Osteocyte (in vitro differentiated cells): ENCODE measurements at regions not wholly inside any gene's neighbourhood (a gene's known extent, or its start where the extent isn't known, plus 50 kb on each side); places are given as distances from the start of the nearest gene placed in this dataset.

Experiments used
- DNase-seq: peaks from one replicate; pipeline ENCODE4 v3.0.0; 2021; ENCODE audit warnings: mixed read lengths; ENCODE audit not compliant: unreplicated experiment; ENCODE audit errors: extremely low spot score
- H3K27ac Mint-ChIP-seq: one replicate; pipeline ENCODE4 v1.8.0; 2021; ENCODE audit warnings: mild to moderate bottlenecking, mixed read lengths; ENCODE audit not compliant: unreplicated experiment
- H3K27me3 Mint-ChIP-seq: one replicate; pipeline ENCODE4 v1.8.0; 2021; ENCODE audit warnings: mixed read lengths; ENCODE audit not compliant: unreplicated experiment
- H3K36me3 Mint-ChIP-seq: one replicate; pipeline ENCODE4 v1.8.0; 2021; ENCODE audit warnings: mixed read lengths; ENCODE audit not compliant: unreplicated experiment
- H3K4me1 Mint-ChIP-seq: one replicate; pipeline ENCODE4 v1.8.0; 2021; ENCODE audit warnings: mixed read lengths; ENCODE audit not compliant: unreplicated experiment
- H3K4me3 Mint-ChIP-seq: one replicate; pipeline ENCODE4 v1.8.0; 2021; ENCODE audit warnings: mild to moderate bottlenecking, moderate library complexity, mixed read lengths; ENCODE audit not compliant: unreplicated experiment
- H3K9me3 Mint-ChIP-seq: one replicate; pipeline ENCODE4 v1.8.0; 2021; ENCODE audit warnings: mixed read lengths; ENCODE audit not compliant: unreplicated experiment
- CTCF ChIP-seq: fragments of 200-600 bp; sonication (generic); IDR thresholded peaks from 2 replicates; pipeline ENCODE4 v1.5.0; 2021; ENCODE audit warnings: antibody characterized with exemption, mild to moderate bottlenecking, moderate library complexity

DNA sequence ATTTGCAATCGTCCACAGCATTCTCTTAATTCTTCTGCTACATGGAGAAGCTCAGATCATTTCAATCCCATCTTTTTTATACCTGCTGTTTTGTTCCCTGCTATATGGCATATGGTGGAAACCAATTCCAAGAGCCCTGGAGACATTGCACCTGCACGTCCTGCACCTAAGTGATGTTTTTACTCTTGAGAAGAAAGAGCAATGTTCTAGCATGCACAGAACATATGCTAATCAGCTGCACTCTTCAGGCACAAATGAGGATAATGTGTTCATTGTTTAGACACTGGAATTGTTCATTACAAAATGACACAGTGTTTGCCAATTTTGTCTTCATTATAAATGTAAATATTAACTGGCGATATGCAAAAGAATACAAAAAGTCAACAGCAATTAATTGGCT, 935.8 kb downstream of the TLE4 start:
- no peak overlapping the region for H3K27ac Mint-ChIP-seq
- no peak overlapping the region for H3K4me3 Mint-ChIP-seq

GRCh38 chr9:80504601-80505230, 933.0 kb downstream of the TLE4 start:
- no peak for DNase-seq
- H3K27ac Mint-ChIP-seq = no peak overlapping the region

More for the DNA sequence above, 935.8 kb downstream of the TLE4 start:
- Mint-ChIP-seq H3K36me3 (no peaks in the 10 kb centered on the region), H3K4me1 (peaks cover 13% of the 10 kb centered on the region), H3K9me3 (no peaks in the 10 kb centered on the region), H3K27me3 (no peaks in the 10 kb centered on the region)
- no peak for TF ChIP-seq CTCF
- DNase-seq = no peak

GRCh38 chr9:80503671-80504281, 932.0 kb downstream of the TLE4 start:
- H3K4me1 Mint-ChIP-seq = peaks cover 13% of the 10 kb centered on the region
- H3K27me3 Mint-ChIP-seq = no peaks in the 10 kb centered on the region
- no peak overlapping the region for H3K4me3 Mint-ChIP-seq
- H3K27ac Mint-ChIP-seq = no peak overlapping the region
- TF ChIP-seq CTCF = no peak
- DNase-seq = no peak
- no peaks in the 10 kb centered on the region for H3K9me3 Mint-ChIP-seq
- H3K36me3 Mint-ChIP-seq = no peaks in the 10 kb centered on the region

More at GRCh38 chr9:80504601-80505230, 933.0 kb downstream of the TLE4 start:
- no peaks in the 10 kb centered on the region for H3K27me3 Mint-ChIP-seq
- H3K9me3 Mint-ChIP-seq = no peaks in the 10 kb centered on the region
- H3K36me3 Mint-ChIP-seq = no peaks in the 10 kb centered on the region
- no peak overlapping the region for H3K4me3 Mint-ChIP-seq
- TF ChIP-seq CTCF = no peak
- peaks cover 13% of the 10 kb centered on the region for H3K4me1 Mint-ChIP-seq

- H3K4me1 Mint-ChIP-seq = peaks cover 13% of the 10 kb centered on the region
- H3K4me3 Mint-ChIP-seq = no peak overlapping the region
- H3K27me3 Mint-ChIP-seq = no peaks in the 10 kb centered on the region
- DNase-seq = no peak
- H3K36me3 Mint-ChIP-seq = no peaks in the 10 kb centered on the region
- H3K9me3 Mint-ChIP-seq = no peaks in the 10 kb centered on the region
- TF ChIP-seq CTCF = no peak
- no peak overlapping the region for H3K27ac Mint-ChIP-seq
Observed at GRCh38 chr9:80502306-80502705, 930.5 kb downstream of the TLE4 start.

GRCh38 chr9:80501635-80502034, 929.9 kb downstream of the TLE4 start:
- TF ChIP-seq CTCF = no peak
- H3K27me3 Mint-ChIP-seq = no peaks in the 10 kb centered on the region
- H3K36me3 Mint-ChIP-seq = no peaks in the 10 kb centered on the region
- no peak overlapping the region for H3K27ac Mint-ChIP-seq
- DNase-seq = no peak
- no peak overlapping the region for H3K4me3 Mint-ChIP-seq
- H3K9me3 Mint-ChIP-seq = no peaks in the 10 kb centered on the region
- H3K4me1 Mint-ChIP-seq = peaks cover 13% of the 10 kb centered on the region
